H9 (cell line): ENCODE measurements at regions not wholly inside any gene's neighbourhood (a gene's known extent, or its start where the extent isn't known, plus 50 kb on each side); places are given as distances from the start of the nearest gene placed in this dataset.

ENCODE experiments used
- DNase-seq: peaks from one replicate; pipeline ENCODE4 v3.0.0-alpha.2; 2017
- H2AFZ ChIP-seq: one replicate; pipeline ENCODE4 v1.6.1; 2013; ENCODE audit warnings: mild to moderate bottlenecking, low read length, control low read depth, moderate library complexity
- H2AK5ac ChIP-seq: 2 replicates; pipeline ENCODE4 v1.6.1; 2013; ENCODE audit warnings: low read length, control low read depth, mixed read lengths; ENCODE audit not compliant: insufficient read length
- H2BK120ac ChIP-seq: one replicate; pipeline ENCODE4 v1.6.1; 2013; ENCODE audit warnings: low read depth, mild to moderate bottlenecking, low read length, control low read depth, inconsistent platforms; ENCODE audit not compliant: poor library complexity, severe bottlenecking
- H2BK12ac ChIP-seq: 2 replicates; pipeline ENCODE4 v1.6.1; 2013; ENCODE audit warnings: low read length, control low read depth, mixed read lengths, low read depth; ENCODE audit not compliant: insufficient read length
- H2BK15ac ChIP-seq: 2 replicates; pipeline ENCODE4 v1.6.1; 2013; ENCODE audit warnings: low read depth, low read length, control low read depth
- H2BK20ac ChIP-seq: one replicate; pipeline ENCODE4 v1.6.1; 2013; ENCODE audit warnings: low read depth, mild to moderate bottlenecking, low read length, control low read depth, inconsistent platforms; ENCODE audit not compliant: poor library complexity, severe bottlenecking
- H2BK5ac ChIP-seq: 2 replicates; pipeline ENCODE4 v1.6.1; 2013; ENCODE audit warnings: low read length, control low read depth, mixed read lengths; ENCODE audit not compliant: insufficient read length
- H3K14ac ChIP-seq: 2 replicates; pipeline ENCODE4 v1.6.1; 2013; ENCODE audit warnings: low read length, control low read depth; ENCODE audit not compliant: insufficient read depth
- H3K18ac ChIP-seq: 2 replicates; pipeline ENCODE4 v1.6.1; 2013; ENCODE audit warnings: low read depth, mild to moderate bottlenecking, mixed read lengths, low read length, control low read depth; ENCODE audit not compliant: insufficient read length
- H3K23ac ChIP-seq: 2 replicates; pipeline ENCODE4 v1.6.1; 2013; ENCODE audit warnings: low read length, control low read depth, mixed read lengths, low read depth; ENCODE audit not compliant: insufficient read length
- H3K23me2 ChIP-seq: 2 replicates; pipeline ENCODE4 v1.6.1; 2013; ENCODE audit warnings: low read depth, mild to moderate bottlenecking, mixed read lengths, low read length, control low read depth; ENCODE audit not compliant: insufficient read length, poor library complexity, severe bottlenecking
- H3K27ac ChIP-seq: 2 replicates; pipeline ENCODE4 v1.5.1; 2013; ENCODE audit warnings: low read length, control low read depth, mixed read lengths, low read depth; ENCODE audit not compliant: insufficient read length
- H3K27me3 ChIP-seq: 2 replicates; pipeline ENCODE4 v1.6.1; 2013; ENCODE audit warnings: low read length, control low read depth, inconsistent platforms; ENCODE audit not compliant: insufficient read depth
- H3K4ac ChIP-seq: 2 replicates; pipeline ENCODE4 v1.6.1; 2013; ENCODE audit warnings: low read depth, mild to moderate bottlenecking, control low read depth, inconsistent platforms, low read length, moderate library complexity
- H3K4me1 ChIP-seq: 2 replicates; pipeline ENCODE4 v1.6.1; 2013; ENCODE audit warnings: low read length, control low read depth, inconsistent platforms; ENCODE audit not compliant: insufficient read depth
- H3K4me2 ChIP-seq: 2 replicates; pipeline ENCODE4 v1.6.1; 2013; ENCODE audit warnings: low read length, control low read depth, mixed read lengths; ENCODE audit not compliant: insufficient read length, insufficient read depth
- H3K56ac ChIP-seq: 2 replicates; pipeline ENCODE4 v1.6.1; 2013; ENCODE audit warnings: low read depth, mild to moderate bottlenecking, mixed read lengths, low read length, control low read depth; ENCODE audit not compliant: insufficient read length
- H3K79me1 ChIP-seq: 2 replicates; pipeline ENCODE4 v1.6.1; 2013; ENCODE audit warnings: low read depth, mild to moderate bottlenecking, moderate library complexity, low read length, control low read depth, inconsistent platforms; ENCODE audit not compliant: insufficient read depth, poor library complexity, severe bottlenecking
- H3K79me2 ChIP-seq: 2 replicates; pipeline ENCODE4 v1.6.1; 2013; ENCODE audit warnings: low read length, control low read depth, inconsistent platforms; ENCODE audit not compliant: insufficient read depth
- H3K9ac ChIP-seq: 2 replicates; pipeline ENCODE4 v1.6.1; 2013; ENCODE audit warnings: low read length, control low read depth, mixed read lengths; ENCODE audit not compliant: insufficient read length; ENCODE audit errors: extremely low read depth
- H3K9me3 ChIP-seq: one replicate; pipeline ENCODE4 v1.6.1; 2013; ENCODE audit warnings: low read depth, low read length, inconsistent platforms; ENCODE audit not compliant: control insufficient read depth
- H3T11ph ChIP-seq: one replicate; pipeline ENCODE4 v1.6.1; 2013; ENCODE audit warnings: mild to moderate bottlenecking, low read length, control low read depth, inconsistent platforms
- H4K20me1 ChIP-seq: one replicate; pipeline ENCODE4 v1.6.1; 2013; ENCODE audit not compliant: control insufficient read depth, insufficient read length, insufficient read depth
- H4K5ac ChIP-seq: 2 replicates; pipeline ENCODE4 v1.6.1; 2013; ENCODE audit warnings: low read depth, mild to moderate bottlenecking, mixed read lengths, low read length, control low read depth; ENCODE audit not compliant: insufficient read length
- H4K8ac ChIP-seq: replicated peaks from 2 replicates; pipeline ENCODE4 v1.6.1; 2013; ENCODE audit warnings: low read length, control low read depth, mixed read lengths, low read depth; ENCODE audit not compliant: insufficient read length
- H4K91ac ChIP-seq: 2 replicates; pipeline ENCODE4 v1.6.1; 2013; ENCODE audit warnings: low read depth, mild to moderate bottlenecking, moderate library complexity, mixed read lengths, low read length, control low read depth; ENCODE audit not compliant: insufficient read length
- H3K27ac Mint-ChIP-seq, 3 experiments: 2 replicates in 2 of 3; 3 replicates in 1 of 3; pipeline ENCODE4 v1.8.0; 2020 to 2021; ENCODE audit warnings: mixed read lengths in 3 of 3, mild to moderate bottlenecking in 1 of 3, moderate library complexity in 1 of 3
- H3K27me3 Mint-ChIP-seq: 2 replicates; pipeline ENCODE4 v1.8.0; 2021; ENCODE audit warnings: low read depth, mild to moderate bottlenecking, moderate library complexity, mixed read lengths
- H3K36me3 Mint-ChIP-seq, 3 experiments: 2 replicates in 2 of 3; 3 replicates in 1 of 3; pipeline ENCODE4 v1.8.0; 2020 to 2021; ENCODE audit warnings: low read depth in 3 of 3, mixed read lengths in 3 of 3; ENCODE audit not compliant: insufficient read depth in 1 of 3
- H3K4me1 Mint-ChIP-seq, 2 experiments: 2 replicates each; pipeline ENCODE4 v1.8.0; 2020; ENCODE audit warnings: mixed read lengths in 2 of 2
- H3K4me3 Mint-ChIP-seq, 2 experiments: 2 replicates in 1 of 2; 3 replicates in 1 of 2; pipeline ENCODE4 v1.8.0; 2020 to 2021; ENCODE audit warnings: mild to moderate bottlenecking in 2 of 2, mixed read lengths in 2 of 2, moderate library complexity in 1 of 2
- H3K9me3 Mint-ChIP-seq, 2 experiments: 2 replicates in 1 of 2; 3 replicates in 1 of 2; pipeline ENCODE4 v1.8.0; 2020; ENCODE audit warnings: mild to moderate bottlenecking in 2 of 2, mixed read lengths in 2 of 2, moderate library complexity in 1 of 2
- WGBS: extraction: QIAGEN DNeasy Blood & Tissue Kit; methylation state at CpG from one replicate; pipeline ENCODE4 v1.1.7; 2013; ENCODE audit warnings: missing lambda C conversion rate, low lambda C conversion rate, mixed read lengths; ENCODE audit not compliant: insufficient read length; ENCODE audit errors: extremely low coverage; 5-methylcytosine and 5-hydroxymethylcytosine counted together
- TF ChIP-seq, protein P1 (sequence below): fragments of 200-600 bp; sonication (generic); conservative IDR thresholded peaks from 3 replicates; pipeline ENCODE4 v1.8.0; 2021; ENCODE audit warnings: antibody characterized with exemption, mild to moderate bottlenecking

DNA sequence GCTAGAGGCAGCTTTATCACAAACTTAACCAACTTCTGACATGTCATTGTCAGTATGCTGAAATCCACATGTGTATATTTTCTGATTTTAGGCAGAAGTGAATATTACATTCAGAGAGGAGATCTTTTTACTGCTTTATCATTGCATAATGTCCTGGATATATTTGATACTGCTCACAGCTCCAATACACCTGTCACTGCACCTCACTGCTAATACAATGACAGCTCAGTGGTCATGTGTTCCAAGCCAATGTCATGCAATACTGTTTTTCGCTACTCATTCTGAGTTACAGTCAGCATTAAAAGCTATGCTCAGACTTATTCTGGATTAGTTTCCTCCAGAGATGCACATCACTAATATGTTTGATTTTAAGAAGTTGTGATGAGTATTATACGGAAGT is 1604.6 kb downstream of the HACE1 start:
- no peaks in the 10 kb centered on the region for H3K9me3 ChIP-seq
- no CpG with 5 or more reads among the region's 2 CpGs for WGBS
- no peaks in the 10 kb centered on the region for H3K79me1 ChIP-seq
- no peak overlapping the region for H3K4ac ChIP-seq
- H3K4me2 ChIP-seq: no peak overlapping the region
- H2BK5ac ChIP-seq: no peak overlapping the region
- no peak overlapping the region for H3K14ac ChIP-seq
- no peaks in the 10 kb centered on the region for H3K79me2 ChIP-seq
- no peak for DNase-seq
- Mint-ChIP-seq H3K36me3 (no peaks in the 10 kb centered on the region), H3K4me3 (no peak overlapping the region), H3K9me3 (peaks cover 2 to 3% of the 10 kb centered on the region in 2 experiments; a peak in 2 of 5 replicates), H3K4me1 (no peaks in the 10 kb centered on the region), H3K27ac (no peak overlapping the region), H3K27me3 (no peaks in the 10 kb centered on the region)
- H2AK5ac ChIP-seq: no peak overlapping the region
- no peak overlapping the region for H3K56ac ChIP-seq
- TF ChIP-seq, protein P1, sequence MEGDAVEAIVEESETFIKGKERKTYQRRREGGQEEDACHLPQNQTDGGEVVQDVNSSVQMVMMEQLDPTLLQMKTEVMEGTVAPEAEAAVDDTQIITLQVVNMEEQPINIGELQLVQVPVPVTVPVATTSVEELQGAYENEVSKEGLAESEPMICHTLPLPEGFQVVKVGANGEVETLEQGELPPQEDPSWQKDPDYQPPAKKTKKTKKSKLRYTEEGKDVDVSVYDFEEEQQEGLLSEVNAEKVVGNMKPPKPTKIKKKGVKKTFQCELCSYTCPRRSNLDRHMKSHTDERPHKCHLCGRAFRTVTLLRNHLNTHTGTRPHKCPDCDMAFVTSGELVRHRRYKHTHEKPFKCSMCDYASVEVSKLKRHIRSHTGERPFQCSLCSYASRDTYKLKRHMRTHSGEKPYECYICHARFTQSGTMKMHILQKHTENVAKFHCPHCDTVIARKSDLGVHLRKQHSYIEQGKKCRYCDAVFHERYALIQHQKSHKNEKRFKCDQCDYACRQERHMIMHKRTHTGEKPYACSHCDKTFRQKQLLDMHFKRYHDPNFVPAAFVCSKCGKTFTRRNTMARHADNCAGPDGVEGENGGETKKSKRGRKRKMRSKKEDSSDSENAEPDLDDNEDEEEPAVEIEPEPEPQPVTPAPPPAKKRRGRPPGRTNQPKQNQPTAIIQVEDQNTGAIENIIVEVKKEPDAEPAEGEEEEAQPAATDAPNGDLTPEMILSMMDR: no peak
- H3K9ac ChIP-seq: no peak overlapping the region
- H3K18ac ChIP-seq: no peak overlapping the region
- no peak overlapping the region for H2BK20ac ChIP-seq
- H2BK120ac ChIP-seq: no peak overlapping the region
- H3K27me3 ChIP-seq: no peaks in the 10 kb centered on the region
- no peak overlapping the region for H4K8ac ChIP-seq
- H2BK15ac ChIP-seq: no peak overlapping the region
- H3K23ac ChIP-seq: no peak overlapping the region
- H2AFZ ChIP-seq: no peak overlapping the region
- H3K27ac ChIP-seq: no peak overlapping the region
- no peak overlapping the region for H3T11ph ChIP-seq
- H4K91ac ChIP-seq: no peak overlapping the region
- H3K4me1 ChIP-seq: no peaks in the 10 kb centered on the region
- H3K23me2 ChIP-seq: no peaks in the 10 kb centered on the region
- no peak overlapping the region for H4K5ac ChIP-seq
- H4K20me1 ChIP-seq: no peaks in the 10 kb centered on the region
- H2BK12ac ChIP-seq: no peak overlapping the region
